ENCODE measurements at regions not wholly inside any gene's neighbourhood (a gene's known extent, or its start where the extent isn't known, plus 50 kb on each side); places are given as distances from the start of the nearest gene placed in this dataset.

DNA sequence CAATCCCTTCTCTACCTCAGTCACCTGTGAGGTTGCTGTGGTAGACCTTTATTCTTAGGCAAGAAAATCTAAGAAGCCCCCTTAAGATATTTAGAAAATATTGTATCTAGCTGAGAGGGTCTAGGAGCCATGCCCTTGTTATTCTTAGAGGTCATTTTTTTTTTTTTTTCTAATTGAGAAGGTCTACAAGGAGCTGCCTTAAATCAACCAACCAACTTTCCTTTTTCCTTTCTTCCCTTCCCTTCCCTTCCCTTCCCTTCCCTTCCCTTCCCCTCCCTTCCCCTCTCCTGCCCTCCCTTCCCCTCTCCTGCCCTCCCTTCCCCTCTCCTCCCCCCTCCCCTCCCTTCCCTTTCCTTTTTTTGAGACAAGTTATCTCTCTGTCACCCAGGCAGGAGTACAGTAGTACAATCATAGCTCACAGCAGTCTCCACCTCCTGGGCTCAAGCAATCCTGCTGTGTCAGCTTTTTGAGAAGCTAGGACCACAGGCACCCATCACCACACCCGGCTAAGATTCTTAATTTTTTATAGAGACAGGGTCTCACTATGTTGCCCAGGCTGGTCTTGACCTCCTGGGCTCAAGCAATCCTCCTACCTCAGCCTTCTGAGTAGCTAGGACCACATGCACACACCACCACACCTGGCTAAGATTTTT, 668.4 kb upstream of the FBXO33 start:
- Histone ChIP-seq H3K4me1 (no peaks in the 10 kb centered on the region), H3K4me3 (no peak overlapping the region), H3K36me3 (no peaks in the 10 kb centered on the region), H3K27ac (no peak overlapping the region), H3K9me3 (peaks cover 0 to 17% (median 0%) of the 10 kb centered on the region in 12 donors), H3K27me3 (no peaks in the 10 kb centered on the region)
- ATAC-seq (no peak), DNase-seq (no peak)
- TF ChIP-seq, protein P1, sequence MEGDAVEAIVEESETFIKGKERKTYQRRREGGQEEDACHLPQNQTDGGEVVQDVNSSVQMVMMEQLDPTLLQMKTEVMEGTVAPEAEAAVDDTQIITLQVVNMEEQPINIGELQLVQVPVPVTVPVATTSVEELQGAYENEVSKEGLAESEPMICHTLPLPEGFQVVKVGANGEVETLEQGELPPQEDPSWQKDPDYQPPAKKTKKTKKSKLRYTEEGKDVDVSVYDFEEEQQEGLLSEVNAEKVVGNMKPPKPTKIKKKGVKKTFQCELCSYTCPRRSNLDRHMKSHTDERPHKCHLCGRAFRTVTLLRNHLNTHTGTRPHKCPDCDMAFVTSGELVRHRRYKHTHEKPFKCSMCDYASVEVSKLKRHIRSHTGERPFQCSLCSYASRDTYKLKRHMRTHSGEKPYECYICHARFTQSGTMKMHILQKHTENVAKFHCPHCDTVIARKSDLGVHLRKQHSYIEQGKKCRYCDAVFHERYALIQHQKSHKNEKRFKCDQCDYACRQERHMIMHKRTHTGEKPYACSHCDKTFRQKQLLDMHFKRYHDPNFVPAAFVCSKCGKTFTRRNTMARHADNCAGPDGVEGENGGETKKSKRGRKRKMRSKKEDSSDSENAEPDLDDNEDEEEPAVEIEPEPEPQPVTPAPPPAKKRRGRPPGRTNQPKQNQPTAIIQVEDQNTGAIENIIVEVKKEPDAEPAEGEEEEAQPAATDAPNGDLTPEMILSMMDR (IDR thresholded peaks at IDR 0.05): no peak
- no peak for TF ChIP-seq POLR2A (IDR thresholded peaks at IDR 0.05)
- intact Hi-C loops (cut with DNase I): no loop called here
- 30 to 84% (median 70%) methylated on average over 1 of the region's 1 CpG for WGBS, 4 donors

GRCh38 chr14:40099316-40099715, 667.1 kb upstream of the FBXO33 start:
- no peak for DNase-seq
- ATAC-seq: no peak
- no peaks in the 10 kb centered on the region for H3K4me1 ChIP-seq
- no peak overlapping the region for H3K4me3 ChIP-seq
- 38 to 54% (median 43%) methylated on average over 2 of the region's 2 CpGs for WGBS, 4 donors
- no peaks in the 10 kb centered on the region for H3K27me3 ChIP-seq
- no peaks in the 10 kb centered on the region for H3K36me3 ChIP-seq
- intact Hi-C loops (cut with DNase I): no loop called here
- no peak overlapping the region for H3K27ac ChIP-seq
- TF ChIP-seq, protein P1 (IDR thresholded peaks at IDR 0.05): no peak
- TF ChIP-seq POLR2A (IDR thresholded peaks at IDR 0.05): no peak
- H3K9me3 ChIP-seq: peaks cover 0 to 8% (median 0%) of the 10 kb centered on the region in 12 donors

DNA sequence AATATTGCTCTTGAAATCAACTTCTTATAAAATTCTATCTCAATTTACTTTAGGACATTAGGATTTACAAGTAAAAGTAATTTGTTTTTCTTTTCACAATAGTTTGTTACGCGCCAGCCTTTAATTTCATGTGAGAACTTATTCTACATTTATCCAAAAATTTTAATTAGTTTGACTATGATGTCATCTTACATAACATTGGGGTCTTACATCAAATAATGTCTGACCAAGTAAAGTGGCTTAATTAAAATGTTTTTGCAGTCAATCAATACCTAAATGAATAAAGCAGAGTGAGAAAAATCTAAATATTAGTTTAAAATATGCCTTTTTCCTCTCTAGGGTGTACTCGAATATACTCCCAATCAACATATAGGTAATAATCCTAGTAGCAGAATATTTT, 666.2 kb upstream of the FBXO33 start:
- no peaks in the 10 kb centered on the region for H3K36me3 ChIP-seq
- peaks cover 0 to 6% (median 0%) of the 10 kb centered on the region in 12 donors for H3K9me3 ChIP-seq
- H3K4me3 ChIP-seq: no peak overlapping the region
- H3K27me3 ChIP-seq: no peaks in the 10 kb centered on the region
- DNase-seq (no peak), ATAC-seq (no peak)
- no peaks in the 10 kb centered on the region for H3K4me1 ChIP-seq
- intact Hi-C loops (cut with DNase I): no loop called here
- no peak overlapping the region for H3K27ac ChIP-seq
- TF ChIP-seq POLR2A (IDR thresholded peaks at IDR 0.05): no peak
- TF ChIP-seq, protein P1 (IDR thresholded peaks at IDR 0.05): no peak
- 93 to 95% (median 95%) methylated on average over 3 of the region's 3 CpGs for WGBS, 4 donors

- peaks cover 0 to 6% (median 0%) of the 10 kb centered on the region in 12 donors for H3K9me3 ChIP-seq
- intact Hi-C loops (cut with DNase I): no loop called here
- no peak for TF ChIP-seq POLR2A (IDR thresholded peaks at IDR 0.05)
- TF ChIP-seq, protein P1 (IDR thresholded peaks at IDR 0.05): no peak
- DNase-seq (no peak), ATAC-seq (no peak)
- no peaks in the 10 kb centered on the region for H3K36me3 ChIP-seq
- H3K4me3 ChIP-seq: no peak overlapping the region
- H3K4me1 ChIP-seq: no peaks in the 10 kb centered on the region
- no peaks in the 10 kb centered on the region for H3K27me3 ChIP-seq
- H3K27ac ChIP-seq: no peak overlapping the region
These were observed 664.7 kb upstream of the FBXO33 start for GRCh38 chr14:40096968-40097367.
